BJ (cell line): ENCODE measurements at regions not wholly inside any gene's neighbourhood (a gene's known extent, or its start where the extent isn't known, plus 50 kb on each side); places are given as distances from the start of the nearest gene placed in this dataset.

ENCODE experiments used
- CTCF ChIA-PET: fragments of 350-600 bp; formaldehyde crosslinking; extraction: SDS; loops from one replicate; lab custom pipeline; 2021; ENCODE audit warnings: antibody characterized with exemption, inconsistent platforms; lab: Yijun Ruan, JAX
- POLR2A ChIA-PET: fragments of 300-600 bp; sonication (Branson Sonifier 250); formaldehyde crosslinking; extraction: SDS; loops from one replicate; lab custom pipeline; 2021; ENCODE audit warnings: antibody characterized with exemption; lab: Charles Lee
- DNase-seq: peaks from one replicate; pipeline ENCODE4 v3.0.0-alpha.2; 2011; ENCODE audit warnings: low read depth
- H3K27me3 ChIP-seq: 2 replicates; pipeline ENCODE4 v1.6.0; 2011; ENCODE audit warnings: low read length; ENCODE audit not compliant: control insufficient read depth, insufficient read depth
- H3K36me3 ChIP-seq: 2 replicates; pipeline ENCODE4 v1.5.1; 2011; ENCODE audit warnings: low read length; ENCODE audit not compliant: control insufficient read depth, insufficient read depth
- H3K4me3 ChIP-seq: 2 replicates; pipeline ENCODE4 v1.5.1; 2011; ENCODE audit warnings: low read depth, mild to moderate bottlenecking, control low read depth, low read length
- TF ChIP-seq, protein P1 (sequence below): IDR thresholded peaks from 2 replicates; pipeline ENCODE4 v1.5.1; 2011; ENCODE audit warnings: low read depth, mild to moderate bottlenecking, control low read depth, inconsistent platforms, low read length, moderate library complexity; ENCODE audit not compliant: insufficient read depth

- CTCF ChIA-PET = interaction anchor here (0.9 to 8.5 kb wide), 20 partner anchors 10 to 395 kb away, joined by 3 to 255 read pairs (median 6); no protein-coding TSS in a partner anchor
- TF ChIP-seq, protein P1, sequence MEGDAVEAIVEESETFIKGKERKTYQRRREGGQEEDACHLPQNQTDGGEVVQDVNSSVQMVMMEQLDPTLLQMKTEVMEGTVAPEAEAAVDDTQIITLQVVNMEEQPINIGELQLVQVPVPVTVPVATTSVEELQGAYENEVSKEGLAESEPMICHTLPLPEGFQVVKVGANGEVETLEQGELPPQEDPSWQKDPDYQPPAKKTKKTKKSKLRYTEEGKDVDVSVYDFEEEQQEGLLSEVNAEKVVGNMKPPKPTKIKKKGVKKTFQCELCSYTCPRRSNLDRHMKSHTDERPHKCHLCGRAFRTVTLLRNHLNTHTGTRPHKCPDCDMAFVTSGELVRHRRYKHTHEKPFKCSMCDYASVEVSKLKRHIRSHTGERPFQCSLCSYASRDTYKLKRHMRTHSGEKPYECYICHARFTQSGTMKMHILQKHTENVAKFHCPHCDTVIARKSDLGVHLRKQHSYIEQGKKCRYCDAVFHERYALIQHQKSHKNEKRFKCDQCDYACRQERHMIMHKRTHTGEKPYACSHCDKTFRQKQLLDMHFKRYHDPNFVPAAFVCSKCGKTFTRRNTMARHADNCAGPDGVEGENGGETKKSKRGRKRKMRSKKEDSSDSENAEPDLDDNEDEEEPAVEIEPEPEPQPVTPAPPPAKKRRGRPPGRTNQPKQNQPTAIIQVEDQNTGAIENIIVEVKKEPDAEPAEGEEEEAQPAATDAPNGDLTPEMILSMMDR = peak; percentile 74
- H3K36me3 ChIP-seq = no peaks in the 10 kb centered on the region
- no peak for DNase-seq
- POLR2A ChIA-PET = no interaction called here
- H3K27me3 ChIP-seq = peaks cover 4% of the 10 kb centered on the region; the same call in 1 of the 2 replicates
- no peak overlapping the region for H3K4me3 ChIP-seq
Observed at GRCh38 chr1:224852901-224853568, 76.4 kb upstream of the DNAH14 start.

GRCh38 chr1:224856973-224857372 is 72.5 kb upstream of the DNAH14 start:
- Histone ChIP-seq H3K27me3 (peaks cover 4% of the 10 kb centered on the region; the same call in 1 of the 2 replicates), H3K36me3 (no peaks in the 10 kb centered on the region), H3K4me3 (no peak overlapping the region)
- ChIA-PET CTCF (interaction anchor here (1.1 to 8.5 kb wide), 4 partner anchors 14 to 341 kb away, joined by 3 to 255 read pairs (median 4); no protein-coding TSS in a partner anchor), POLR2A (no interaction called here)
- TF ChIP-seq, protein P1 = no peak
- DNase-seq = no peak

- TF ChIP-seq, protein P1 = no peak
- ChIA-PET POLR2A (no interaction called here), CTCF (interaction anchor here (2.5 to 3.6 kb wide), 2 partner anchors 8 to 346 kb away, joined by 13 to 15 read pairs; no protein-coding TSS in a partner anchor)
- H3K27me3 ChIP-seq = no peaks in the 10 kb centered on the region
- DNase-seq = no peak
- H3K4me3 ChIP-seq = no peak overlapping the region
- H3K36me3 ChIP-seq = no peaks in the 10 kb centered on the region
Observed at GRCh38 chr1:224859651-224860050, 69.8 kb upstream of the DNAH14 start.

GRCh38 chr1:224860488-224861338 is 68.8 kb upstream of the DNAH14 start:
- Histone ChIP-seq H3K27me3 (no peaks in the 10 kb centered on the region), H3K4me3 (no peak overlapping the region), H3K36me3 (no peaks in the 10 kb centered on the region)
- DNase-seq = no peak
- CTCF ChIA-PET = interaction anchor here (2.5 to 3.6 kb wide), 2 partner anchors 9 to 347 kb away, joined by 13 to 15 read pairs; no protein-coding TSS in a partner anchor
- TF ChIP-seq, protein P1 = no peak
- POLR2A ChIA-PET = no interaction called here

GRCh38 chr1:224861339-224861716 is 68.1 kb upstream of the DNAH14 start:
- Histone ChIP-seq H3K36me3 (no peaks in the 10 kb centered on the region), H3K27me3 (no peaks in the 10 kb centered on the region), H3K4me3 (no peak overlapping the region)
- POLR2A ChIA-PET = no interaction called here
- DNase-seq = no peak
- CTCF ChIA-PET = interaction anchor here (2.5 to 3.6 kb wide), 2 partner anchors 10 to 348 kb away, joined by 13 to 15 read pairs; no protein-coding TSS in a partner anchor
- TF ChIP-seq, protein P1 = no peak
